A549 (cell line): ENCODE measurements at regions not wholly inside any gene's neighbourhood (a gene's known extent, or its start where the extent isn't known, plus 50 kb on each side); places are given as distances from the start of the nearest gene placed in this dataset.

Experiments
- ATAC-seq, 2 experiments: fragments of 200-7000 bp in 1 of 2; fragments of >200 bp in 1 of 2; cut with Nextera tagmentation in 1 of 2; cut with Tn5 transposase in 1 of 2; 3 replicates each; pipeline versions ENCODE4 v1.8.0 to v1.9.1; 2018 to 2020; ENCODE audit warnings: mild to moderate bottlenecking in 1 of 2, moderate library complexity in 1 of 2
- CTCF ChIA-PET: fragments of 300-600 bp; sonication (Branson Sonifier 250); formaldehyde crosslinking; extraction: SDS; loops from one replicate; lab custom pipeline; 2021; ENCODE audit warnings: antibody characterized with exemption, inconsistent platforms; lab: Yijun Ruan, JAX
- POLR2A ChIA-PET: fragments of 350-600 bp; formaldehyde crosslinking; extraction: SDS; loops from one replicate; lab custom pipeline; 2021; ENCODE audit warnings: antibody characterized with exemption, inconsistent platforms; lab: Yijun Ruan, JAX
- DNase-seq, 2 experiments: peaks; one replicate each; pipeline versions ENCODE4 v3.0.0 to v3.0.0-alpha.2; 2011 to 2016; ENCODE audit warnings: low read depth in 1 of 2, low spot score in 1 of 2
- FAIRE-seq: peaks from 2 replicates; lab custom pipeline; 2011; peaks lifted over from hg19 to GRCh38; lab: Jason Lieb, UNC
- H3K27ac ChIP-seq, 2 experiments: fragments of >200 bp; sonication (Bioruptor Twin); formaldehyde crosslinking; 3 replicates each; pipeline ENCODE4 v1.5.1; 2016 to 2017
- H3K4me1 ChIP-seq: fragments of >200 bp; sonication (Bioruptor Twin); formaldehyde crosslinking; 3 replicates; pipeline ENCODE4 v1.6.1; 2016
- H3K4me2 ChIP-seq: fragments of >200 bp; sonication (Bioruptor Twin); formaldehyde crosslinking; 3 replicates; pipeline ENCODE4 v1.6.1; 2016
- H3K4me3 ChIP-seq: fragments of >200 bp; sonication (Bioruptor Twin); formaldehyde crosslinking; 3 replicates; pipeline ENCODE4 v1.5.1; 2016
- H3K9me3 ChIP-seq: fragments of >200 bp; sonication (Bioruptor Twin); formaldehyde crosslinking; 3 replicates; pipeline ENCODE4 v1.6.1; 2016
- CHD2 ChIP-seq: fragments of 150-350 bp; IDR thresholded peaks from 2 replicates; pipeline ENCODE4 v1.6.1; 2014; ENCODE audit warnings: low read length; ENCODE audit not compliant: partially characterized antibody
- CHD4 ChIP-seq: fragments of 200-600 bp; sonication (generic); IDR thresholded peaks from 2 replicates; pipeline ENCODE4 v1.6.1; 2016; ENCODE audit warnings: antibody characterized with exemption, mild to moderate bottlenecking, borderline replicate concordance
- JUN ChIP-seq, 2 experiments: fragments of >200 bp; sonication (Bioruptor Twin); formaldehyde crosslinking; IDR thresholded peaks; 2 replicates in 1 of 2; 3 replicates in 1 of 2; pipeline ENCODE4 v1.6.1; 2016 to 2017
- KDM1A ChIP-seq: fragments of 200-600 bp; sonication (generic); IDR thresholded peaks from 2 replicates; pipeline ENCODE4 v1.6.1; 2016; ENCODE audit warnings: low read depth, mild to moderate bottlenecking
- NR3C1 ChIP-seq: fragments of >200 bp; sonication (Bioruptor Twin); formaldehyde crosslinking; IDR thresholded peaks from 3 replicates; pipeline ENCODE4 v1.6.1; 2017
- PHF8 ChIP-seq: fragments of 200-600 bp; sonication (generic); IDR thresholded peaks from 2 replicates; pipeline ENCODE4 v1.6.1; 2016; ENCODE audit warnings: low read depth, mild to moderate bottlenecking, antibody characterized with exemption, moderate library complexity, borderline replicate concordance
- POLR2A ChIP-seq: IDR thresholded peaks from 2 replicates; pipeline ENCODE4 v1.6.1; 2012; ENCODE audit warnings: mild to moderate bottlenecking, low read length
- RAD21 ChIP-seq, 2 experiments: fragments of >200 bp in 1 of 2; sonication (Bioruptor Twin) in 1 of 2; formaldehyde crosslinking in 1 of 2; IDR thresholded peaks in 1 of 2; conservative IDR thresholded peaks in 1 of 2; 2 replicates in 1 of 2; 3 replicates in 1 of 2; pipeline ENCODE4 v1.6.1; 2012 to 2018; ENCODE audit warnings: inconsistent platforms in 1 of 2
- RARB ChIP-seq: fragments of 250-450 bp; sonication (Bioruptor Pico); IDR thresholded peaks from 2 replicates; pipeline ENCODE4 v1.8.0; 2021; ENCODE audit warnings: mild to moderate bottlenecking, moderate library complexity
- RFX5 ChIP-seq: fragments of 450-650 bp; IDR thresholded peaks from 2 replicates; pipeline ENCODE4 v1.7.1; 2014; ENCODE audit warnings: antibody characterized with exemption, mild to moderate bottlenecking, moderate library complexity
- RNF2 ChIP-seq: fragments of 200-600 bp; sonication (generic); IDR thresholded peaks from 2 replicates; pipeline ENCODE4 v1.6.1; 2016; ENCODE audit warnings: low read depth, mild to moderate bottlenecking, antibody characterized with exemption, moderate library complexity, borderline replicate concordance
- ZSCAN20 ChIP-seq: fragments of 250-450 bp; sonication (Bioruptor Pico); IDR thresholded peaks from 2 replicates; pipeline ENCODE4 v1.8.0; 2022; ENCODE audit warnings: mild to moderate bottlenecking, moderate library complexity
- WGBS: methylation state at CpG from one replicate; pipeline ENCODE4 v1.1.6; 2017; ENCODE audit errors: missing lambda C conversion rate; 5-methylcytosine and 5-hydroxymethylcytosine counted together
- TF ChIP-seq, protein P1 (sequence below): fragments of 150-350 bp; IDR thresholded peaks from 2 replicates; pipeline ENCODE4 v1.6.1; 2014; ENCODE audit warnings: low read depth, mild to moderate bottlenecking, low read length
- TF ChIP-seq, protein P2 (sequence below): fragments of >200 bp; sonication (Bioruptor Twin); formaldehyde crosslinking; IDR thresholded peaks from 3 replicates; pipeline ENCODE4 v1.5.1; 2016
- TF ChIP-seq, protein P3 (sequence below): fragments of 250-450 bp; sonication (Bioruptor Pico); IDR thresholded peaks from 2 replicates; pipeline ENCODE4 v1.5.0; 2021; ENCODE audit warnings: mild to moderate bottlenecking, moderate library complexity, borderline replicate concordance
- TF ChIP-seq, protein P4 (sequence below): fragments of 200-600 bp; sonication (generic); IDR thresholded peaks from 2 replicates; pipeline ENCODE4 v1.6.1; 2016; ENCODE audit warnings: antibody characterized with exemption, mild to moderate bottlenecking, moderate library complexity

DNA sequence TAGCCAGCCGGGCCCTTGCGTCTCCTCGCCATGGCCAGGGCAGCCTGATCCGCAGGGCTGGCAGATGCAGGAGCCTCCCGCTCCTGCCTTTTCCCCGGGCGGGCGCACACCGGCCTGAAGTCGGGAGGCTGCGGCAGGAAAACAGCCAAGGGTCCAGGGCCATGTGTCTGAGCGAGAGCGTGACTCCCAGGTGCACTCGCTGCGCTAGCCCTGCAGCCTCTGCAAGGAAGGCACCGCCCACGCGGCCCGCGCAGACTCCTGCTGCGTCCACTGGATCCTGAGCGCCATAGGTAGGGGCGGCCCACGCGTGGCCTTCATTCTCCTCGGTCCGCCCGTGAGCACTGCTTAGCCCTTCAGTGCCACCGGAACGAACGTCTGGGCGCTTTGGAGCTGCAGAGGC, 379.9 kb downstream of the TRAM1L1 start:
- Histone ChIP-seq H3K27ac (no peak overlapping the region), H3K4me2 (no peak overlapping the region), H3K4me3 (no peak overlapping the region), H3K4me1 (no peaks in the 10 kb centered on the region), H3K9me3 (no peaks in the 10 kb centered on the region)
- no peak for DNase-seq
- TF ChIP-seq NR3C1 = no peak
- no peak for TF ChIP-seq RARB
- TF ChIP-seq POLR2A = no peak
- TF ChIP-seq, protein P1, sequence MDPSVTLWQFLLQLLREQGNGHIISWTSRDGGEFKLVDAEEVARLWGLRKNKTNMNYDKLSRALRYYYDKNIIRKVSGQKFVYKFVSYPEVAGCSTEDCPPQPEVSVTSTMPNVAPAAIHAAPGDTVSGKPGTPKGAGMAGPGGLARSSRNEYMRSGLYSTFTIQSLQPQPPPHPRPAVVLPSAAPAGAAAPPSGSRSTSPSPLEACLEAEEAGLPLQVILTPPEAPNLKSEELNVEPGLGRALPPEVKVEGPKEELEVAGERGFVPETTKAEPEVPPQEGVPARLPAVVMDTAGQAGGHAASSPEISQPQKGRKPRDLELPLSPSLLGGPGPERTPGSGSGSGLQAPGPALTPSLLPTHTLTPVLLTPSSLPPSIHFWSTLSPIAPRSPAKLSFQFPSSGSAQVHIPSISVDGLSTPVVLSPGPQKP = no peak
- TF ChIP-seq CHD4 = no peak
- TF ChIP-seq RNF2 = no peak
- TF ChIP-seq ZSCAN20 (CRISPR knock-in tag) = no peak
- TF ChIP-seq, protein P2, sequence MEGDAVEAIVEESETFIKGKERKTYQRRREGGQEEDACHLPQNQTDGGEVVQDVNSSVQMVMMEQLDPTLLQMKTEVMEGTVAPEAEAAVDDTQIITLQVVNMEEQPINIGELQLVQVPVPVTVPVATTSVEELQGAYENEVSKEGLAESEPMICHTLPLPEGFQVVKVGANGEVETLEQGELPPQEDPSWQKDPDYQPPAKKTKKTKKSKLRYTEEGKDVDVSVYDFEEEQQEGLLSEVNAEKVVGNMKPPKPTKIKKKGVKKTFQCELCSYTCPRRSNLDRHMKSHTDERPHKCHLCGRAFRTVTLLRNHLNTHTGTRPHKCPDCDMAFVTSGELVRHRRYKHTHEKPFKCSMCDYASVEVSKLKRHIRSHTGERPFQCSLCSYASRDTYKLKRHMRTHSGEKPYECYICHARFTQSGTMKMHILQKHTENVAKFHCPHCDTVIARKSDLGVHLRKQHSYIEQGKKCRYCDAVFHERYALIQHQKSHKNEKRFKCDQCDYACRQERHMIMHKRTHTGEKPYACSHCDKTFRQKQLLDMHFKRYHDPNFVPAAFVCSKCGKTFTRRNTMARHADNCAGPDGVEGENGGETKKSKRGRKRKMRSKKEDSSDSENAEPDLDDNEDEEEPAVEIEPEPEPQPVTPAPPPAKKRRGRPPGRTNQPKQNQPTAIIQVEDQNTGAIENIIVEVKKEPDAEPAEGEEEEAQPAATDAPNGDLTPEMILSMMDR = no peak
- TF ChIP-seq, protein P3, sequence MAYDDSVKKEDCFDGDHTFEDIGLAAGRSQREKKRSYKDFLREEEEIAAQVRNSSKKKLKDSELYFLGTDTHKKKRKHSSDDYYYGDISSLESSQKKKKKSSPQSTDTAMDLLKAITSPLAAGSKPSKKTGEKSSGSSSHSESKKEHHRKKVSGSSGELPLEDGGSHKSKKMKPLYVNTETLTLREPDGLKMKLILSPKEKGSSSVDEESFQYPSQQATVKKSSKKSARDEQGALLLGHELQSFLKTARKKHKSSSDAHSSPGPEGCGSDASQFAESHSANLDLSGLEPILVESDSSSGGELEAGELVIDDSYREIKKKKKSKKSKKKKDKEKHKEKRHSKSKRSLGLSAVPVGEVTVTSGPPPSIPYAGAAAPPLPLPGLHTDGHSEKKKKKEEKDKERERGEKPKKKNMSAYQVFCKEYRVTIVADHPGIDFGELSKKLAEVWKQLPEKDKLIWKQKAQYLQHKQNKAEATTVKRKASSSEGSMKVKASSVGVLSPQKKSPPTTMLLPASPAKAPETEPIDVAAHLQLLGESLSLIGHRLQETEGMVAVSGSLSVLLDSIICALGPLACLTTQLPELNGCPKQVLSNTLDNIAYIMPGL (CRISPR knock-in tag) = no peak
- TF ChIP-seq RAD21 (conservative IDR thresholded peaks at IDR 0.05 in 1 of 2, IDR thresholded peaks at IDR 0.05 in 1 of 2) = no peak
- no peak for TF ChIP-seq PHF8
- TF ChIP-seq JUN (IDR thresholded peaks at IDR 0.05) = no peak
- no peak for TF ChIP-seq RFX5
- TF ChIP-seq, protein P4, sequence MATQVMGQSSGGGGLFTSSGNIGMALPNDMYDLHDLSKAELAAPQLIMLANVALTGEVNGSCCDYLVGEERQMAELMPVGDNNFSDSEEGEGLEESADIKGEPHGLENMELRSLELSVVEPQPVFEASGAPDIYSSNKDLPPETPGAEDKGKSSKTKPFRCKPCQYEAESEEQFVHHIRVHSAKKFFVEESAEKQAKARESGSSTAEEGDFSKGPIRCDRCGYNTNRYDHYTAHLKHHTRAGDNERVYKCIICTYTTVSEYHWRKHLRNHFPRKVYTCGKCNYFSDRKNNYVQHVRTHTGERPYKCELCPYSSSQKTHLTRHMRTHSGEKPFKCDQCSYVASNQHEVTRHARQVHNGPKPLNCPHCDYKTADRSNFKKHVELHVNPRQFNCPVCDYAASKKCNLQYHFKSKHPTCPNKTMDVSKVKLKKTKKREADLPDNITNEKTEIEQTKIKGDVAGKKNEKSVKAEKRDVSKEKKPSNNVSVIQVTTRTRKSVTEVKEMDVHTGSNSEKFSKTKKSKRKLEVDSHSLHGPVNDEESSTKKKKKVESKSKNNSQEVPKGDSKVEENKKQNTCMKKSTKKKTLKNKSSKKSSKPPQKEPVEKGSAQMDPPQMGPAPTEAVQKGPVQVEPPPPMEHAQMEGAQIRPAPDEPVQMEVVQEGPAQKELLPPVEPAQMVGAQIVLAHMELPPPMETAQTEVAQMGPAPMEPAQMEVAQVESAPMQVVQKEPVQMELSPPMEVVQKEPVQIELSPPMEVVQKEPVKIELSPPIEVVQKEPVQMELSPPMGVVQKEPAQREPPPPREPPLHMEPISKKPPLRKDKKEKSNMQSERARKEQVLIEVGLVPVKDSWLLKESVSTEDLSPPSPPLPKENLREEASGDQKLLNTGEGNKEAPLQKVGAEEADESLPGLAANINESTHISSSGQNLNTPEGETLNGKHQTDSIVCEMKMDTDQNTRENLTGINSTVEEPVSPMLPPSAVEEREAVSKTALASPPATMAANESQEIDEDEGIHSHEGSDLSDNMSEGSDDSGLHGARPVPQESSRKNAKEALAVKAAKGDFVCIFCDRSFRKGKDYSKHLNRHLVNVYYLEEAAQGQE = no peak
- ATAC-seq = no peak
- ChIA-PET CTCF (no interaction called here), POLR2A (no interaction called here)
- no peak for FAIRE-seq
- no CpG with 5 or more reads among the region's 32 CpGs for WGBS

DNA sequence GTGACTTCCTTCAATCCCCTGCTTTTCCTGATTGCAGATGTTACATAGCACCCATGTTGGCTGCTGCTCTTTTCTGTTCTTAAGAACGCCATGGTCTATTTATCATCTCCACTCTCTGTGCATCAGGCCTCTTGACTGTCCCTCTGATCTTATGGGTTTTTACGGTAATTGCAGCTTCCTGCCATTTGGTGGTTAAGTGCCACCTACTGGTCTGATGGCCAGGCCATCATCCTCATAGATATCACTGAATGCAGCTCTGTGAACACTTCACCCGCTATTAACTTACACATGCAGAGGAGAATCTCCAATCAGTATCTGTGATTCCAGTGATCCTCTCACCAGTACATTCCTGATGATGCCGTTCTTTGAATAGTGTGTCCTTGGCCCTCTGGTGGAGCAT, 382.4 kb downstream of the TRAM1L1 start:
- no peaks in the 10 kb centered on the region for H3K4me1 ChIP-seq
- TF ChIP-seq RAD21 (conservative IDR thresholded peaks at IDR 0.05 in 1 of 2, IDR thresholded peaks at IDR 0.05 in 1 of 2) = peak in 1 of 2 experiments; percentile 8; a peak in 1 of 5 replicates
- no peak for TF ChIP-seq CHD2
- TF ChIP-seq, protein P2 = no peak
- no peak for TF ChIP-seq KDM1A
- no peak overlapping the region for H3K4me3 ChIP-seq
- ChIA-PET CTCF (no interaction called here), POLR2A (no interaction called here)
- FAIRE-seq (no peak), DNase-seq (peak in 1 of 2 experiments; percentile 11), ATAC-seq (no peak; a peak in 1 of 6 replicates)
- H3K4me2 ChIP-seq = no peak overlapping the region
- WGBS = 8% methylated on average over 4 of the region's 4 CpGs
- H3K9me3 ChIP-seq = no peaks in the 10 kb centered on the region
- H3K27ac ChIP-seq = no peak overlapping the region
